Stimulated activated CD4-positive, alpha-beta T cell treated with anti-CD3 and anti-CD28 coated beads, Interleukin-15, amount 100 ng/mL, for 48 hours (primary cell): ENCODE measurements at regions not wholly inside any gene's neighbourhood (a gene's known extent, or its start where the extent isn't known, plus 50 kb on each side); places are given as distances from the start of the nearest gene placed in this dataset.
"Not testable (repeated sequence)": the region's sequence is repeated elsewhere in the genome, so short reads cannot be mapped to it uniquely, and the experiment has no call there.

Experiments
- DNase-seq, 2 donors: peaks; one replicate each; pipeline ENCODE4 v3.0.0-alpha.2; 2020; ENCODE audit warnings: low read depth in 2 of 2

DNA sequence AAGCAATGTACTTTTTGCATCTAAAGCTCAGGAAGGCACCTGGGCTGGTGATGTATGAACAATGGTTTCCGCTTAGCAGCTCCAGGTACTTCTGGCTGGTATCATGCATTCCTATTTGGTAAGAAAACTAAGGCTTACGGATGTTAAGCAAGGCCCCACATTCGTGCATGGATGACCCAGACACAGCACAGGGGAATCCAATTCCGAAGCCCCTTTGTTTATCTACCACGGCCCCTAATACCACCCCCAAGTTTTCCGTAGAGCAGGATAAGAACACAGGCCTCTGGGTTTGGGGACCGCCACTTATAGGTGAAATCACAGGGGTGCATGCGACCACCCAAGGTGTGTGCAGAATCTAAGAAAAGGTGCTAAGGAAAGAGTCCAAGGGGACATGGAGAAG is 192.1 kb upstream of the ID2 start:
- no peak for DNase-seq

DNA sequence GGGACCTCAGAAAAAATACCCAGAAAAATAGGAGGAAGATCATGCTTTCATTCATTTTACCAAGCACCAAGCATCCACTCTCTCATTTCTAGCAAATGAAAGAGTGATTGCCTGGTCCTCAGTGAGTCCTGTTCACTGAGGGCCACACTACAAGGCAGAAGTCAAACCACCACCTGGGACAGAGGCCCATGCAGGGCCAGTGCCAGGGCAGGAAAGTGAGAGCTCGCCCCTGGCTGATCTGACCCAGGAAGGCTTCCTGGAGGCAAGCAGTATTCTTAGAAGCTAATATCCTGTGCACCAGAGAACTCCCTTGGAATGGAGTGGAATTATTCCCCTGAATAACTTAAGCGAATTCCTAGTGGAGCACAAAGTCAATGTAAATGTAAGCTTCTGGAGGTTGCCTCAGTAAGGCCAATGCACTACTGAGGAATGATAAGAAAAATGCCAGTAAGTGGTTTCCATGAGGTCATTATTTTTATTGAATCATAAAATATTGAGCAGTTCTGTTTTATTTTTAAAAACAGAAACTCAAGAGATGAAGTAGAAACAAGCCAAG is 191.6 kb upstream of the ID2 start:
- DNase-seq: no peak

DNA sequence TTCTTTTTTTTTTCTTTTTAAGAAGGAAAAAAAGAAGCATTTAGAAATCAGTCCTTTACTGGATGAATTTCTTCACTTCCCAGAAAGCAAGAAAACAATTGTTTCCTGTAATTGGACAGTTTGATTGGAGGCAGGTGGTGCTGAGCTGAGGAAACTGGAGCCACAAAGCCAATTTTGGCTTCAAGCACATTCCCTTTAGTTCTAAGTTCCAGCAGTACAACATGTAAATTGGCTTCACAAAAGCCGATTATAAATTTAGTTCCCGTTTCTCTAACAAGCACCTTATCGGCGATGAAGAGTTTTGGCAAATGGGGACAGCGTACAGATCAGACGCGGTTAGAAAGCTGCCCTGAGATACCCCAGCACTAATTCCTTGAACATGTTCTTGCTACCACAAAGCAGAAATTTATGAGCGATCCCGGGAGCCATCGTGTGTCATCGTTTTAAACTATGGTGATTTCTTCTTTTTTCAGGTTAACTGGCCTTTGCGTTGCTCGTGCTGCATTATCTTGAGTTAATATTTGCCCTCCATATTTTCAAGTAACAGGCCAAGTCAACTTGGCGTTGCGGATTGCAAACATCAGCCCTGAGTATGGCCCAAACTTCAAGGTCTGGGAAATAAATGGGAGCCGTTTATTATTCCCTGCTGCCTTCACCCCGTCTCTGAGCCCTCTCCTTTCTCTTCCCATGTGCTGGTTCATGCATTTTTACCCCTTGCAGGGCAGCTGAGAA is 190.4 kb upstream of the ID2 start:
- no peak for DNase-seq

DNA sequence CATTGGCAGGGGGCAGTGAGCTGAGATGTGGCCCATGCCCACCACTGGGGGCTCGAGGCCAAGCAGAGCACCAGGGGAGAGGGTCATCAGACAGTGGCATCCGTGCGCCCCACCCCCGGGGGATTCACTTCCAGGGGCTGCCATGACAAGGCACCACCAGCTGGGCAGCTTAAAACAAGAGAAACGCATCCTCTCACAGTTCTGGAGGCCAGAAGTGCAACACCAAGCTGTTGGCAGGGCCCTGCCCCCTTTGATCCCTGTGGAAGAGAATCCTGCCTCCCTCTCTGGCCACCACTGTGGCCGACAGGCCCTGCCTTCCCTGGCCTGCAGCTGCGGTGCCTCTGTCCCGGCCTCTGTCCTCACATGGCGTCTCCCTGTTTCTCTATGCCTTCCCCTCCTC is 187.7 kb upstream of the ID2 start:
- no peak for DNase-seq

DNA sequence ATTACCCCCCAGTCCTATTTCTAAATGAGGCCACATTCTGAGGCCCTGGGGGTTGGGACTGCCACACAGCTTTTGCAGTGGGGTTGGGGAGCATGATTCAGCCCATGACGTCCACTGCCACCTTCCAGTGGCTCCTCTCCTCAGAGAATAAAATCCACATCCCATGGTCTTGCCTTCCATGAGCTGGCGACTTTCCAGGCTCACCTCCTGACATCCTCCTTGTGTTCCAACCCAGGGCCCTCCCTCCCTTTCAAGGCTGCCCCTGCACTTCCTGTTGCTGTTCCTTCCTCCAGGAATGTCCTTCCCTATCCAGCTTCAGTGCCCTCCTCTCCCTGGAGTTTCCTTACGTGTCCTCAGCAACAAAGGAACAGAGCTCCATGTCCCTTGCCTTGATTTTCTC is 187.3 kb upstream of the ID2 start:
- no peak for DNase-seq

DNA sequence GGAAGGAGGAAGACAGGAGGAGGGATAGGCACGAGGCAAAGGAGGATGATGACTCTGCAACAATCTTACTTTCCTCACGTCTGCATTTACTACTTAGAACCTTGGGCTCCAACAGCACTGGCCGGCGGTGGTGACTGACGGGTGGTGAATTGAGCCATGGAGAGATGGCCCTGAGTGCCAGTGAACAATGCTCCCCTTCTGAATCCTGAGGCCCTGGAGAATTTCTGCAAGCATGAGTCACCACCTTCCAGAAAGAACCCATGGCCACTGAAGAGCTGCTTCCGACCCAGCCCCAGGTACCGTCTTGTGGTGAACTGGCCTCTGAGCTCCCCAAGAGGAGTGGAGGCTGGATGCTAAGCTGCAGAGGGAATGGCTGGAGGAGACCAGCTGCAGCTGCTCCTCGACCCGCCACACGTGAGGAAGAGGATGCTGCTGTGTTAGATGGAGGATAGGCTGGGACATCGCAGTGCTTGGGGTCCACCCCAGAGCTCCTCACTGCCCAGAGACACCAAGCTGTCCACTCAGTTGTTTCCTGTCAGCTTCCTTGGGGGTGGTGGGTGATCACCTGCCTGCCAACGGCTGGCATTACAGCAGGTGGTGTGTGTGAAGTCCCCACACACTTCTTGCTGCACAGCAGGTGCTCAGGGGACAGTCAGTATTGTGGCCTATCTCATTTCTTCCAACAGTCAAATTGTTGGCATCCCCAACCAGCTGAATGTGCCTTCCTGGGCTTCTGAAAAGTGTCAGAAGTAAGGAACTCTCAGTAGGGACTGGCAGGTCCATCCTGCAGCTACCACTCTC is 186.5 kb upstream of the ID2 start:
- no peak for DNase-seq

DNA sequence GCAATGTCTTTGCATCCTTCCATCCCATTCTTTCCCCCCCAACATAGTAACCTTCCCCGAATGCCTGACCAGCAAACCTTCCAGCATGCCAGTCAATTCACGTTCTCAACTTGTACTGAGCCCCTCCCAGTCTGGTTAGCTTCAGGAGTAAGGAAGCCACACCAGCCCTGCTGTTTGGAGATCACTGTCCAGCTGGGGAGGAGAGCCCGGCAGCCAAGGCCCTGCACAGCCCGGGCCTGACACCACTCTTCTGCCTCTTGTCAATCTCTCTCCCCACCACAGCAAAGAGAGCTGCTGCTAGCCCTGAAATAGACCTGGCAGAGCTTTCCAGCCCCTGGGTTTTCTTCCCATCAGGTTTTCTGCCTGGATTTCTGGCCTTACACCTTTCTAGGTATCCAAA is 185.8 kb upstream of the ID2 start:
- no peak for DNase-seq

DNA sequence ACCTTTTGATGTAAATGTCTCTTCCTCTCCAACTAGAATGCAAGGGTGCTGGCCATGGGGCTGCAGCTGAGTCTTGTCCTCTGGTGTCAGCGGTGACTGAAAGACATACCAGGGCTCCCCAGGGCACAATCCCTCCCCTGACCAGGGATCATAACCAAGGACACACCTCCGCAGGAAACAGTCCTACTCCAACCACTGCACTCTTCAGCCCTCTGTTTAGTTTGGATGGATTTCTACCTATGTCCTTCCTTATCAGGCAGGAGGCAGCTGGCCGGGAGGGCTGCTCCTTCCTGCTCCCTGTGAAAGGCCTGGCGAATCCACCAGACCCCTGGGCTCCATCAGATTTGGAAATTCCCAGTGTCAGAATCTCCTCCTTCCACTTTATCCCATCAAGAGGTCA is 185.2 kb upstream of the ID2 start:
- no peak for DNase-seq

DNA sequence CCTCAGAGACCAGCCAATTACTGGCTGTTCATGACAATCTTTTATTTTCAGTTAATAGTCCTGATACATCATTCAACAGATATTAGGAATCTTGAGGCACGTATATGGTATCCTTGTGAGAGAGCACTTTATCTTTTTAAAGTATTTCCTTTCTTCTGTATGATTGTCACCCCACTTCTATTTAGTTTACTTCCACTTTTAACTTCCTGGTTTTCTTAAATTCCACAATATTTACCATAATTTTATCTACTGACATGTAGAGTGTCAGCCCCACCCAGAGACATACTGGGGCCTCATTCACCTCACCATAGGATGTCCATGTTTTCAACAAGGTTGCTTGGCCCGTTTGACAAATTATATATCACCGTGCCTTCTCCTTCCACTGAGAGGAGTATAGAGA is 182.9 kb upstream of the ID2 start:
- no peak for DNase-seq

DNA sequence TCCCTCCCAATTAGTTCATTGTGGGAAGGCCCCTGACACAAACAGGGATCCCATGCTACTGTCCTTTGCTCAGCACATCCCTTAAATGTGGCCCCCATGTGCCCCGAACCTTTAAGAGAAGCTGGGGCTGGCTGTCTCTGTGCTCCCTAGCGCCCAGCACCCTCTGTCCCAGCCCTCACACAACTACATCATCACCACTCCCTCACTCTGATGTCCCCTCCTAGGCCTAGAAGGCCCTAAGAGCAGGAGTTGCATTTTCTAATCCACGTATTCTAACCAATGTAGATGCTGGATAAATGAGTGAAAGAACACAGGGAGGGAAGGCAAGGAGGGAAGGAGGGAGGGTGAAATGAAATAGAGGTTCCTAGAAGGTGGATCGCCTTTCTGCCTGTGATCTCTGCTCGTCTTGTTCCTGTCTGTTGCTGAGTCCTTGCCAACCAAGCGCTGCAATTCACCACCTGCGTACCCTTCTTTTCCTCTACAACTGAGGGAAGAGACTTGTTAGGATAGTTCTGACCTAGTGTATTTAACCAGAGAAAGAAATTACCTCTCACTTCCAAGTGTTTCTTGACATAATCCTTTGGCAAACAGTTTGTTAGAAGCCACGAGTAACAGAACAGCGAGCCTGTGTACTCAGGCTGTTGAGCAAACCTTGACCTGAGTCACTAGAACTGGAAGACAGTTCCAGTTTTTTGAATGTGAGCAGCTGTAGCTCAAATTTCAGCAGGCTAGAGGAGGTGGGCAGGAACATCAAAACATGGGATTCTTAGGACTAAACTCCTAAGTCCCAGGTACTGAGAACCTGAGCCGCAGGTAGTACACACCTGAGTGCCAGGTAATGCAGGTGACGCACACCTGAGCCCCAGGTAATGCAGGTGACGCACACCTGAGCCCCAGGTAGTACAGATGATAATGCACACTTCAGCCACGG is 181.5 kb upstream of the ID2 start:
- no peak for DNase-seq

DNA sequence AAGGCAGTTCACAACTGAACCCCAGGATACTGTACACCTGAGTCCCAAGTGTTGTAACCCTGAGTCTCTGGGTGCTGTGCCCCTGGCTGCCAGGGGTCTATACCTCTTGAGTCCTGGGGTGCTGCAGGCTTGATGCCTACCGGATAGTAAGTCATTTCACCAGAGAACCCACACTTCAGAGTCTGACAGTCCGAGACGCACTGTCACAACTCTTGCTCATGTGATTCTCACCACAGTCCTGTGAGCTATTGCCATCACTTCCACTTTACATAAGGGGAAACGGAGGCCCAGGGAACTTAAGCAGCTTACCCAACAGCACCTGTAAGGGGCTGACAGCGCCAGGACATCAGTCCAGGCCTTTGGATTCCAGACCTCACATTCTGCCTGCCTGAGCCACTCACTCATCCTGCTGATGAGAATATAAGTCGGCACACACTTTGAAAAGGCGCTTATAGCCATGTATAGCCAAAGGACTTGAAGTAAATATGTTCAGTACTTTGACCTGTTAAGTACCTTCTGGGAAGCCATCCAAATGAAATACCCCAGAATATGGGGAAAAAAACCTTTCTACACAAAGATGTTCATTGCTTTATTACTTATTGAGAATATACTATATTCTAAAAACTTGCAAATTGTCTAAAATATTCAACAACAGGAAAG is 180.7 kb upstream of the ID2 start:
- no peak for DNase-seq

DNA sequence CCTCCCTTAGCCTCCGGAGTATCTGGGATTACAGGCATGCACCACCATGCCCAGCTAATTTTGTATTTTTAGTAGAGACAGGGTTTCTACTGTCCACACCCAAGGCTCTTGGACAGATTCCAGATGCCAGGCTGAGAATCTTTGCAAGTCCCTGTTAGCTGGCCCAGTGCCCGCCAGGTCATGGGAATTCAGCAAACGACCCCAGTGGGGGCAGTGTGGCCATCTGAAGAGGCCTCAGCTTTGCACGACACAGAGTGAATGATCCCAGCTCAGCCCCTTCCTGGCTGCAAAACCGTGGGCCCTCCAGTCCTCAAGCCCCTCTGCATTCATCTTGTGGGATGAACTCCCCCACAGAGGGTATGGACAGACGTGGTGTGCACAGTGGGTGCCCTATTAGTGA is 179.5 kb upstream of the ID2 start:
- DNase-seq: no peak

DNA sequence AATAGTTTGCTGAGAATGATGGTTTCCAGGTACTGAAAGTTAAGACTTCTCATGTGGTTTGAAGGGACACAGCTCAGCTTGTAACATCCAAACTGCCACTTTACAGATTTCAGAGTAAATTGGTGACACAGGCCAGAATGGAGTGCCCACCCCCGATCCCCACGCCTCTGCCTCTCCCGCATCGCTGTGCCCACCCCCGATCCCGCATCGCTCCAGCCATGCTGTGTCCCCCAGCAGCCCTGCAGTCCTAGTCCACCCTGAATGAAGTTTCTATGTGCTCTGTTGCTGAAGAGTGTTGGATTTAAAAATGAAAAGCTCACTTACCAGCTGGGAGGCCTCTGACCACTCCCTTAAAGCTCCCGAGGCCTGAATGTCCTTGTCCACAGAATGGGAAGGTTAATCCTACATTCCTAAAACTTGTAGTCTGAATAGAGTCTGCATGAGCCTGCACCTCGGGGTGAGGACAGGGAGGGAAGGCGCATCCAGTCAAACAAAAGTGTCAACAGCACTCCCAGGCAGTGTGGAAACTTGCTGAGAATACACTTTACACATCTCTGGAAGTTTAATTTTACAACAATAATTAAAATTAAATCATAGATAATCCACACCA is 176.4 kb upstream of the ID2 start:
- DNase-seq: no peak

DNA sequence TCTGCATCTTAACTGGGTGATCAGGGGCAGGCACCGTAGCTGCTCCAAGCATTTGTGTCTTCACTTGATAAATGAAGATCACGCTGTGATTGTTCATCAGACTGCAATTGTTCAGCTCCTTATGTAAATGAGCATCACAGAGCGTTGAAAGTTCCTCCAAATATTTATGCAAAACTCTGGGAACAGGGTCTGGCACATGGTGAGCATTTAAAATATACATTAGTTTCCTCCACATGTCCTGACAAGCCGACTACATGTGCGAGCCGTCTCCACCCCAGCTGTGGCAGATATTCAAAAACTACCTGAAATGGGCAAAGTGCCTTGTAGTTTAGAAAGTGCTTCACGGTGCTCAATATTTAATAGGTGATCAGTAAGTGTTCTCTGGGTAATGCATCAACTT is 175.1 kb upstream of the ID2 start:
- no peak for DNase-seq

DNA sequence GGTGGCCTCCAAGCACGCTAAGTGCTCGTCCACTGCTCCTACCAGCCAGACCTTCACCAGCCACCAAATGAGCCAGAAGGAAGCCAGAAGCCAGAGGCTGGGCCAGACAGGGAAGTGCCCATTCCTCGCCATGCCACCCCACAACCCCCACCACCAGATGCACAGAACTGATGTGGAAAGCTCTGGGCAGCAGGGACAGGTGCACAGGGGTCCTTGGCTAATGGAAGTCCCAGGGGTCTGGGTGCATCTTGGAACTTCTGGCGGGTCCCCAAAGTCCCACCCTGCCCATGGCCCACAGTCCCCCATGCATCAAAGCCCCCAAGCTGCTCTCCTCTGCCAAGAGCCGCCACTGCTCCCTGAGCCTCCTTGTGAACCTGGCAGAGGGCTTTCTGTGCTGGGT is 173.1 kb upstream of the ID2 start:
- no peak for DNase-seq

DNA sequence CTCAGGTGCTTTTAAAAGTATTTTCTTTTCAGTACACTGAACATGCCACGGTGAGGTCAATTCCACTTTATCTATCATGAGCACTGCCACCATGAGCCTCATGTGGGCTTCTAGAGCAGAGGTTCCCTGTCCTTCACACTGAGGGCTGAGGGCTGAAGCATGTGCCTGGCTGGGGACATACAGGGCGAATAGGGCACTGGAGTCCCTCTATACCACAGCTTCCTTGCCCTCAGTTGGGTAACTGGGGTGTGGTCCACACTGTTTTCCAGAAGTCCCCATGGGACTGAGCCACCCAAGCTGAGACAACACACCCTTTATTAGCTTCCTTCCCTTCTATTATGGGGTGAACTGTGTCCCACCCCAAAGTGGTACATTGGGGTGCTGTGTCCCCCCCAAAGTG is 172.2 kb upstream of the ID2 start:
- DNase-seq: no peak

DNA sequence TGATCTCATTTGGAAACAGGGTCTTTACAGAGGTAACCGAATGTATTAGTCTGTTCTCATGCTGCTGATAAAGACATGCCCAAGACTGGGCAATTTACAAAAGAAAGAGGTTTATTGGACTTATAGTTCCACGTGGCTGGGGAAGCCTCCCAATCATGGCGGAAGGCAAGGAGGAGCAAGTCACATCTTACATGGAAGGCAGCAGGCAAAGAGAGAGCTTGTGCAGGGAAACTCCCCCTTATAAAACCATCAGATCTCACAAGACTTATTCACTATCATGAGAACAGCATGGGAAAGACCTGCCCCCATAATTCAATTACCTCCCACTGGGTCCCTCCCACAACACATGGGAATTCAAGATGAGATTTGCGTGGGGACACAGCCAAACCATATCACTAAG is 171.8 kb upstream of the ID2 start:
- DNase-seq: not testable (repeated sequence)

DNA sequence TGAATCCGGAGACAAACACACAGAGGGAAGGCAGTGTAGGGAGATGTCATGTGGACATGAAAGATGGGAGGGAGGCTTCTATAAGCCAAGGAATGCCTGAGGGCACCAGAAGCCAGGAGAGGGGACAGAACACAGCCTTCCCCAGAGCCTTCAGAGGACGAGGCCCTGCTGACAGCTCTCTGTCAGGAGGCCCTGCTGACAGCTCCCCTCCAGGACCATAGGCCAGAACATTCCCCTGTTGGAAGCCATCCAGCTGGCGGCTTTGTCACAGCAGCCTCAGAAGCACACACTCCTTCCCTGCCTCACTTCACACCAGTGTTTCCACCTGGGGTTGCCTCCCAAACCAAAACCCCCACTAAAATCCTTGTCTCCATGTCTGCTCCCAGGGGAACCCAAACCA is 171.3 kb upstream of the ID2 start:
- no peak for DNase-seq

DNA sequence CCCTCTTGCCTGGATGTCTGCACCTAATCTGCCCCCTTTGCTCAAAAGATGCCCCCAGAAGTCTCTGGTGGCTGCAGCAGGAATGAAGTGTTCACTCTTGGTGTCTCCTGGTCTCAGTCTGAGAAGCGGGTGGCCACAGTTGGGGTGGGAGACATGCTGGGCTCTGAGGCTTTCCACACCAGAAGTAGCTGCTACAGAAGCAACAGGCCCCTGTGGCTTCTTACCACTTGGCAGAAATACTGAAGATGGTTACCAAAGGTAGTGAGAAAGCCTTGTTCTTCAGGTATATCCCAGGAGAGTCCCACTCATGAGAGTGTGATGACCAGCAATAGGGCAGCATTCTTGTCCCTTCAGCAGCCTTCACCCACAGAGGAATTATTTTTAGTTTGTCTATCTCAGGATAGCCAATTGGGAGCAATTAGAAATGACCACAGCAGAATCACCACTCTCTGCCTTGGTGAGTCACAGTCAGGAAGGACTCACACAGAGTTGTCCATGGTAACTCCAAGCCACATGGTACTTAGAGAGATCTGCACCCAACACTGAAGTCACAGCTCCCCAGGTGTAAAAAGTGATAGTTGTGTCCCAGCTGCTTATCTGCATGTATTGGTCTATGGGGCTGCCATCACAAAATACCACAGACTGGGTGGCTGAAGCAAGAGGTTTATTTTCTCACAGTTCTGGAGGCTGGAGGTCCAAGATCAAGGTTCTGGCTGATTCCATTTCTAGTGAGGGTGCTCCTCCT is 169.8 kb upstream of the ID2 start:
- no peak for DNase-seq

DNA sequence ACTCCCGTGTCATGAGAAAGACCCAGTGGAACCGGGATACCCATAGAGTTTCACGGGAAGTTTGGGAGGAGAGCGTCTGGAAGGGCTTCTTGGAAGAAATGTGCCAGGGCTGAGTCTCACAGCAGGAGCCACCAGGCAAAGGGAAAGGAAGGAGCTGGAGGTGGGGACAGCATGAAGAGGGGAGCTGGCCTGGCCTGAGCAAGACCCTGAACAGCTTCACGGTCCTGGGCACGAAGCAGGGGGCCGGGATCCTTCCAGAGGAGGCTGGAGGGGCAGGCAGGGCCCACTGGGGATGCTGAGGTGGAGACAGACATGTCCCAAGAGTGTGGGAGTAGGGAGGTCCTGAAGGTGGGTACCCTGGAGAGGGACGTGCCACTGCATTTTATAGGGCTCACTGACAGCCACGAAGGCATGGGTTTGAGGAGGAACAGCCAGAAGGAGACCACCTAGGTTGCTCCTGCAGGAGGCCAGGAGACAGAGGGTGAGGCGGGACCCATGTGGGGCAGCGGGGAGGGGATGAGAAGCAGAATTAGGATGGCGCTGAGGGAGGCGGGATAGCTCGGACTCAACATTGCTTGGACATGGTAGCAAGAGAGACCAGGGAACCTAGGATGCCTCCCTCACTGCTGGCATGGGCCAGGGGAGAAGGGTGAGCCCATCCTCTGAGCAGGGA is 168.1 kb upstream of the ID2 start:
- DNase-seq: no peak
